Lung microvascular endothelial cell (primary cell): ENCODE measurements at regions not wholly inside any gene's neighbourhood (a gene's known extent, or its start where the extent isn't known, plus 50 kb on each side); places are given as distances from the start of the nearest gene placed in this dataset.
A peak's percentile ranks its signal among the peaks of the same experiment; 100 is the strongest.

Experiments
- DNase-seq, 2 donors: peaks; one replicate each; pipeline versions ENCODE4 v3.0.0 to v3.0.0-alpha.2; 2010; ENCODE audit warnings: low read depth in 2 of 2

GRCh38 chr17:83190601-83191387, 111.4 kb downstream of the METRNL start:
- DNase-seq: no peak

DNA sequence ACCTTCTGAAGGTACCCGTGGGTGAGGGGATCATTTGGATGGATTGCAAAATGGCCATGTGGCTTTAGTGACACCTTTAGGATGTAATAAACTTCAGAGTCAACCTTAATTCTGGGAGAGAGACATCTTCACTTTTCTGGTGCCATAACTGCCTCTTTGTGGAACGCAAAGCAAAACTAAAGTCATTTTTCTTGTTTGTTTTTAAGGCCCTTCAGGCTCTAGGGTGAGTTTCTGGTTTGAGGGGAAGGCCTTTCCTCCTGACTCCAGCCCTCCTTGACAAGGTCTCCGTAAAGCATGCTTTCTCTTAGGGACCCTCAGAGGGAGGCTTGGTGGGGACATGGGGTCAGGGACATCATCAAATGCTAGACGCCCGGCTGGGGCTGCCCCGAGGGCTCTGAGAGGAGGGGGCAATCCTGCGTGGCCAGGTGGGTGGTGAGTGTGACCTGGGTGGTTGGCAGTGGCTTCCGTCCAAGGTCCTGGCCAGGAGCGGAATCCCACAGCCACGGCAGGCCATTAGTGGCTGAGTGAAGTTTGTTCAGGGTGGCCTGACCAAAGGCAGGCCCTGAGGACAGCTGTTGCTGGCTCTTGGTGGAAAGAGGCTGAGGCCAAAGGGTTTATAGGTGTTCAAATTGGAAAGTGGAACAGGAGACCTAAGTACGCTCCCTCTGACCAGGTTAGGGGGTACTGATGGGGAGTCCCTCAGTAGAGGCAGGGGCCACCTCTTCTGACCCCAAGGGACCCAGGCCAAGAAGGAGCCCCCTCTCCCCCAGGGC, 112.2 kb downstream of the METRNL start:
- no peak for DNase-seq

GRCh38 chr17:83192161-83192788, 112.9 kb downstream of the METRNL start:
- no peak for DNase-seq

DNA sequence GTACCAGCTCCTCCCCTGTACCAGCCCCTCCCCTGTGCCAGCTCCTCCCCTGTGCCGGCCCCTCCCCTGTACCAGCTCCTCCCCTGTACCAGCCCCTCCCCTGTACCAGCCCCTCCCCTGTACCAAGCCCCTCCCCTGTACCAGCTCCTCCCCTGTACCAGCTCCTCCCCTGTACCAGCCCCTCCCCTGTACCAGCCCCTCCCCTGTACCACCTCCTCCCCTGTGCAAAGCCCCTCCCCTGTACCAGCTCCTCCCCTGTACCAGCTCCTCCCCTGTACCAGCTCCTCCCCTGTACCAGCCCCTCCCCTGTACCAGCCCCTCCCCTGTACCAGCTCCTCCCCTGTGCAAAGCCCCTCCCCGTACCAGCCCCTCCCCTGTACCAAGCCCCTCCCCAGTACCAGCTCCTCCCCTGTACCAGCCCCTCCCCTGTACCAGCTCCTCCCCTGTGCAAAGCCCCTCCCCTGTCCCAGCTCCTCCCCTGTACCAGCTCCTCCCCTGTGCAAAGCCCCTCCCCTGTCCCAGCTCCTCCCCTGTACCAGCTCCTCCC, 113.5 kb downstream of the METRNL start:
- peak in 1 of 2 donors; percentile 53 for DNase-seq

DNA sequence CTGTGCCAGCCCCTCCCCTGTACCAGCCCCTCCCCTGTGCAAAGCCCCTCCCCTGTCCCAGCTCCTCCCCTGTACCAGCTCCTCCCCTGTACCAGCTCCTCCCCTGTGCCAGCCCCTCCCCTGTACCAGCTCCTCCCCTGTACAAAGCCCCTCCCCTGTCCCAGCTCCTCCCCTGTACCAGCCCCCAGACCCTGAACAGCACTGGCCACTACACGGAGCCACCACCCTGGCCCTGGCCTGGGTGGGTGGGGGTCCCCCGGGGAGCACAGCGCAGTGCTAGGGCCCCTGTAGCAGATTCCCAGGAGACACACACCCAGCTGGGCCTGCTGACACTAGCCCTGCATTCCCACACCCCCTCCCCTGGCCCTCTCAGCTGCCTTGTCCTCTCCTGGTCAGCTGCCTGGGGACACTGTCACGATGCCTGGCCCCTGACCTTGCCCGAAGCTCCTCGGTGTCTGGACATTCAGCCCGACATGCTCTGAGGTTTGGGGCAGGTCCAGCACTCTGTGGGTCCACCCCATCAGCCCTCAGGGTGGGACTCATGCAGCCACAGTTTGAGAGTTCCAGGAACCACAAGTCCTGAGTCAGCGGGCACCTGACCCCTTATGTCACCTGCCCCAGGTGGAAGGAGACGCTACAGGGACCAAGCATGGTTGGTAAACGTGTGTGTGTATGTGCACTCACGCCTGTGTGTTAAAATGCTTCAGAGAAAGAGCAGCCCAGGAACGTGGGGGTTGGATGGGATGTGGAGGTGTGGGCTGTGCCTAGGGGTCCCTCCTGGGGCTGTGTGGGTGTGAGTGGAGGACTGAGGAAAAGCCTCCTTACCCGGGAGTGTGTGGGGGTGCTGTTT, 114.2 kb downstream of the METRNL start:
- DNase-seq: peak in 1 of 2 donors; percentile 43

- DNase-seq: no peak
Observed at GRCh38 chr17:83194186-83194561, 114.8 kb downstream of the METRNL start.

DNA sequence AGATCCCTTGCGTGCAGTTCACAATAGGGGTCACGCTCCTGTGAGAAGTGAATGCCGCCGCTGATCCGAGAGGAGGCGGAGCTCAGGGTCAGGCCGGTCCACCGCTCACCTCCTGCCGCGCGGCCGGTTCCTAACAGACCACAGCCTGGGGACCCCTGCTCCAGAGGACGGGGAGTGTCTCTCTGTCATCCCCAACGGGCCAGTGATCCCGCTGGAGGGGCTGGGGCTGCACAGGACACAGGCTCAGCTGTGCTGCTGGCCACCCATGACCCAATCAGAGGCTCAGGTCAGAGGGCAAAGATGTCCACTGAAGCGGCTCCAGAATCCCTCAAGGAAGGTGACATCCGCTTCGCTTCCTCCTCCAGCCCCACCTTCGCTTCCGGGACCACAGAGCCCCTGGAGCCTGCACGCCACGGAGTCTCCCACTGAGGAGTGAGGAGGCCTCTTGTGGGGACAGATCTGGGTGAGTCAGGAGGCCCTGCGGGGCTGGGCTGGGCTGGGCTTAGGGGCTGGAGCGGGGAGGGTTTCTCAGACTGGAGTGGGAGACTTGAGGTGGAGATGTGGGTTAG, 115.4 kb downstream of the METRNL start:
- no peak for DNase-seq

DNA sequence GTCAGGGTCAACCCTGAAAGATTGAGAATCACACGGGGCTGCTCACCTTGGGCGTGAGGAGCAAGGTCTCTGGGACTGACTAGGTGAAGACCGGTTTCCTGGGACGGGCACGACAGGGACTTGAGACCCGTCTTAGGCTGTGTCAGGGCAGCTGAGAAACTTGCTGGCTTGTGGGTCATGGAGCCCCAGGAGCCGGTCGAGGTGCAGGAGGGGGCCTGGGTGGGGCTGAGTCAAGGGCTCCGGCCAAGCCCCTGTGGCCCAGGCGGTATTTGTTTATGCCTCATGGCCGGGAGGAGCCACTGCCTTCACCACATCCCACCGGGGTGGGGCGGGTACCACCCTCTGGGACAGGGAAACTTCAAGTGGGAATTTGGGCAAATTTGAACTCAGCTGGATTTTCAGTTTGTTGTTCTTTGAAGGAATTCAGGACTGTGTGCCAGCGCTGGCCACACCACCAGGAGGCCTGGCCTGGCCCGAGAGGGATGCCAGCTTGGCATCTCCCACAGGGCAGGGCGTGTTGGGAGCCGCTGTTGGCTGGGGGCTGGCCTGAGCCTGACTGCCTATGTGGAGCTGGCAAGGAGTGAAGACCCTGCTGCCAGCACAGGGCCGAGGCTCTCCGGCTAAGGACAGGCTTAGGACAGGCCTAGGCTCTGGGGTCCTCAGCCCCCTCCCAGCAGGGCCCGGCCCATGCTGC, 116.1 kb downstream of the METRNL start:
- DNase-seq: peak in 1 of 2 donors; percentile 27

DNA sequence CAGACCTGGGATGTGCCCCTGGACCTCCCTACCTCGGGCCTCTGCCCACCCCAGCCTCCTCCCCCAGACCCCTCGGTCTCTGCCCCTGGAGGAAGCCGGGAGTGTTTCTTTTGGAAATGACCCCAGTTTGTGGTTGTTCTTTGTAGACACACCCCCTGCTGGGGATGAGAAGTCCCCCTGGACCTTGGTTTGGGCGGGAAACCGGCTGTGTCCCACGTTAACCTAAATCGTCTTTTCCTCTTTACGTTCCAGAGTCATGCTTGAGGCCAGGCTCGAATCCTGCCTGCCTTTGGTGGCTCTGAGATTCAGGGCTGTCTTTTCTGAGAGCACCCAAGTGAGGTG, 116.6 kb downstream of the METRNL start:
- no peak for DNase-seq

GRCh38 chr17:83196366-83196765, 117.0 kb downstream of the METRNL start:
- DNase-seq: no peak

GRCh38 chr17:83196973-83197880, 117.8 kb downstream of the METRNL start:
- peak in 1 of 2 donors; percentile 39 for DNase-seq

DNA sequence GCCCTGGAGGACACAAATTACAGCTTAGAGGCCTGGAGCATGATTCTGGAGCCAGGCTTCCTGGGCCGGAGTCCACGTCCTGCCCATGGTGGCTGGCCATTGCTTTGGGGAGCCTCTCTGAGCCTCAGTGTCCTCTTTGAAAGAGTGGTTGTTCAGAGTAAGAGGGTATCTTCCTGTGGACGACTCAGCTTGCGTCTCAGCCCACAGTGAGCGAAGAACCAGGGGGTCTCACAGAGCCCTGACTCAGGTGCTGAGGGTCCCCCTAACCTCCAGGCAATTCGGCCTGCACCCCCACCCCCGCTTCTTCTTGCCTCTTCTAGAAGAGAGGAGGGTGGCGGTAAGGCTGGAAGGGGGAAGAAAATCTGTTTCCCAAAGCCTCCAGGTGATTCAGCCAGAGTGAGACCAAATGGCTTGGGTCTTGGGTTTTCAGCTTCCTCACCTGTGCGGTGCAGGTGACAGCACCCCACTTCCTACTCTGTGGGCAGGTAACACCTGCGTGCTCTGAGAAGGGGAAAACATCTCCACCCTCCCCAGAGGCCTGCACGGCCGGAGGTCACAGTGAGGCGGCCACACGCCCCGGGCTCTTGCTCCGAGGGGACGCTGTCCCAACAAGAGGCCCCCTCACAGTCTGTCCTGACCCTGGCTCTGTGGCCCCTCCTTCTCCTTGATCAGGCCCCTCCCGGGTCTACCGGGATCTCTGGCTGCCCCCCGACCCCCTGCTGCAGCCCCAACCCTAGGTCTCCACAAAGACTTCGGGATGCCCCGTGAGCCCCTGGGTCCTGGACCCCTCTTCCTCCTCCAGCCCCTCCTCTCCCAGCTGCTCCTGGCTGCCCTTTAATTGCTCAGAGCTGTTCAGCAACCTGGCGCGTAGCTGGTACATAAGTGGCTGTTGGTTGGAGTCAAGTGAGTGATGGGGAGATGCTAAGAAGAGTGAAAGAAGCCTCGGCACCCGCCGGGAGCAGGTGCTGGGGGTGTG, 119.2 kb downstream of the METRNL start:
- DNase-seq: no peak

GRCh38 chr17:83199500-83200201, 120.2 kb downstream of the METRNL start:
- peak; percentile 59 to 82 for DNase-seq

GRCh38 chr17:83200231-83200699, 120.9 kb downstream of the METRNL start:
- DNase-seq: peak; percentile 53 to 81

DNA sequence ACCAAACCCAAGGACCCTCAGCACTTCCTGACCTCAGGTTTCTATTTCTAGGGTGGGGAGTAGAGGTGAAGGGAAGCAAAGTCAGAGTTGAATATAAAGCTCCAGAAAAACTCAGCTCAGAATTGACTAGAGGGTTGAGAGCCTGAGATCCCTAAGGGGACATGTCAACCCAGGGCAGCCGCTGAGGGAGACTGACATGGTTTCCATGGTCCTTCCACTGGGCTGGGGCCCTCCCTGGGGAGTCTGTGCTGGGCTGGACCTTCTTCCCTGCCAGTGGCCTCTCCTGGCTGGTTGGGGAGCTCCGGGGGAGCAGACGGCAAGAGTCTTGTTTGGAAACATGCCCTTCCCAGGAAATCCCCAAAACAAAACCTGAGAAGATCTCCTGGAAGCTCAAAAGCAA, 121.3 kb downstream of the METRNL start:
- DNase-seq: no peak

GRCh38 chr17:83201206-83202001, 122.0 kb downstream of the METRNL start:
- DNase-seq: no peak
